ENCODE measurements at regions not wholly inside any gene's neighbourhood (a gene's known extent, or its start where the extent isn't known, plus 50 kb on each side); places are given as distances from the start of the nearest gene placed in this dataset.

- no peak overlapping the region for H3K27ac ChIP-seq (ENCODE audit: low read length)
- Mint-ChIP-seq H3K9me3 (no peaks in the 10 kb centered on the region), H3K27me3 (ENCODE audit: low read depth in 2 of 2) (peaks cover 7 to 23% of the 10 kb centered on the region in 2 donors), H3K27ac (no peak overlapping the region), H3K4me3 (no peak overlapping the region), H3K36me3 (no peaks in the 10 kb centered on the region), H3K4me1 (peaks cover 0 to 19% of the 10 kb centered on the region in 2 donors)
- no peaks in the 10 kb centered on the region for H3K9me3 ChIP-seq (ENCODE audit: control insufficient read depth, insufficient read depth, low read length)
- ATAC-seq = no peak
- DNase-seq = no peak
- intact Hi-C loops (cut with micrococcal nuclease) = no loop called here
- WGBS (ENCODE audit: insufficient coverage) = 50% methylated on average over 1 of the region's 2 CpGs
- no peaks in the 10 kb centered on the region for H3K36me3 ChIP-seq (ENCODE audit: control insufficient read depth, insufficient read depth, low read length)
- H3K4me1 ChIP-seq (ENCODE audit: control insufficient read depth, insufficient read depth, low read length) = no peaks in the 10 kb centered on the region
- no peak for TF ChIP-seq CTCF (IDR thresholded peaks at IDR 0.05)
- no peaks in the 10 kb centered on the region for H3K27me3 ChIP-seq (ENCODE audit: control insufficient read depth, insufficient read depth, low read length)
- H3K4me3 ChIP-seq (ENCODE audit: low read length) = no peak overlapping the region
Observed at GRCh38 chr11:112540261-112540660, 279.6 kb upstream of the PLET1 start.

GRCh38 chr11:112541140-112542046 is 280.7 kb upstream of the PLET1 start:
- no peak for ATAC-seq
- peaks cover 0 to 21% of the 10 kb centered on the region in 2 donors for H3K27me3 Mint-ChIP-seq (ENCODE audit: low read depth in 2 of 2)
- intact Hi-C loops (cut with micrococcal nuclease) = no loop called here
- whole genome bisulfite sequencing (ENCODE audit: insufficient coverage) = 87% methylated on average over 2 of the region's 3 CpGs
- Histone ChIP-seq H3K27ac (ENCODE audit: low read length) (no peak overlapping the region), H3K27me3 (ENCODE audit: control insufficient read depth, insufficient read depth, low read length) (no peaks in the 10 kb centered on the region), H3K9me3 (ENCODE audit: control insufficient read depth, insufficient read depth, low read length) (no peaks in the 10 kb centered on the region), H3K4me1 (ENCODE audit: control insufficient read depth, insufficient read depth, low read length) (no peaks in the 10 kb centered on the region), H3K36me3 (ENCODE audit: control insufficient read depth, insufficient read depth, low read length) (no peaks in the 10 kb centered on the region), H3K4me3 (ENCODE audit: low read length) (no peak overlapping the region)
- H3K4me1 Mint-ChIP-seq = peaks cover 0 to 19% of the 10 kb centered on the region in 2 donors
- TF ChIP-seq CTCF (IDR thresholded peaks at IDR 0.05) = no peak
- no peaks in the 10 kb centered on the region for H3K36me3 Mint-ChIP-seq
- no peak for DNase-seq
- H3K27ac Mint-ChIP-seq = no peak overlapping the region
- no peaks in the 10 kb centered on the region for H3K9me3 Mint-ChIP-seq
- H3K4me3 Mint-ChIP-seq = no peak overlapping the region

- DNase-seq (no peak), ATAC-seq (no peak)
- Mint-ChIP-seq H3K27me3 (ENCODE audit: low read depth in 2 of 2) (peaks cover 0 to 17% of the 10 kb centered on the region in 2 donors), H3K4me3 (no peak overlapping the region), H3K9me3 (no peaks in the 10 kb centered on the region), H3K36me3 (no peaks in the 10 kb centered on the region), H3K4me1 (peaks cover 0 to 19% of the 10 kb centered on the region in 2 donors), H3K27ac (no peak overlapping the region)
- H3K36me3 ChIP-seq (ENCODE audit: control insufficient read depth, insufficient read depth, low read length) = no peaks in the 10 kb centered on the region
- H3K27ac ChIP-seq (ENCODE audit: low read length) = no peak overlapping the region
- no peak for TF ChIP-seq CTCF (IDR thresholded peaks at IDR 0.05)
- no peaks in the 10 kb centered on the region for H3K4me1 ChIP-seq (ENCODE audit: control insufficient read depth, insufficient read depth, low read length)
- intact Hi-C loops (cut with micrococcal nuclease) = no loop called here
- no peaks in the 10 kb centered on the region for H3K9me3 ChIP-seq (ENCODE audit: control insufficient read depth, insufficient read depth, low read length)
- H3K4me3 ChIP-seq (ENCODE audit: low read length) = no peak overlapping the region
- WGBS (ENCODE audit: insufficient coverage) = no CpG with 5 or more reads among the region's 1 CpG
- no peaks in the 10 kb centered on the region for H3K27me3 ChIP-seq (ENCODE audit: control insufficient read depth, insufficient read depth, low read length)
Observed at GRCh38 chr11:112542479-112542878, 281.8 kb upstream of the PLET1 start.

All from natural killer cell (primary cell).